Spinal cord (tissue), 9 donors: ENCODE measurements at regions not wholly inside any gene's neighbourhood (a gene's known extent, or its start where the extent isn't known, plus 50 kb on each side); places are given as distances from the start of the nearest gene placed in this dataset.

Experiments used
- DNase-seq, 6 donors: peaks; one replicate each; pipeline versions ENCODE4 v3.0.0 to v3.0.0-alpha.2; 2013 to 2015; ENCODE audit warnings: low spot score in 6 of 6, low read depth in 4 of 6
- H3K27ac ChIP-seq: one replicate; pipeline ENCODE4 v1.5.1; 2013; ENCODE audit warnings: low read depth, low read length, control low read depth
- H3K27me3 ChIP-seq: one replicate; pipeline ENCODE4 v1.6.1; 2013; ENCODE audit warnings: low read length; ENCODE audit not compliant: control insufficient read depth, insufficient read depth
- H3K36me3 ChIP-seq: one replicate; pipeline ENCODE4 v1.6.1; 2013; ENCODE audit warnings: low read length; ENCODE audit not compliant: control insufficient read depth, insufficient read depth
- H3K4me1 ChIP-seq: one replicate; pipeline ENCODE4 v1.6.1; 2013; ENCODE audit warnings: low read length; ENCODE audit not compliant: control insufficient read depth, insufficient read depth
- H3K4me3 ChIP-seq: one replicate; pipeline ENCODE4 v1.5.1; 2013; ENCODE audit warnings: low read depth, low read length, control low read depth
- H3K9me3 ChIP-seq: one replicate; pipeline ENCODE4 v1.6.1; 2013; ENCODE audit warnings: low read length; ENCODE audit not compliant: control insufficient read depth, insufficient read depth
- WGBS: methylation state at CpG from one replicate; pipeline ENCODE4 v1.1.5; 2013; ENCODE audit warnings: missing lambda C conversion rate; ENCODE audit not compliant: insufficient coverage; 5-methylcytosine and 5-hydroxymethylcytosine counted together
- donor health status: healthy.

DNA sequence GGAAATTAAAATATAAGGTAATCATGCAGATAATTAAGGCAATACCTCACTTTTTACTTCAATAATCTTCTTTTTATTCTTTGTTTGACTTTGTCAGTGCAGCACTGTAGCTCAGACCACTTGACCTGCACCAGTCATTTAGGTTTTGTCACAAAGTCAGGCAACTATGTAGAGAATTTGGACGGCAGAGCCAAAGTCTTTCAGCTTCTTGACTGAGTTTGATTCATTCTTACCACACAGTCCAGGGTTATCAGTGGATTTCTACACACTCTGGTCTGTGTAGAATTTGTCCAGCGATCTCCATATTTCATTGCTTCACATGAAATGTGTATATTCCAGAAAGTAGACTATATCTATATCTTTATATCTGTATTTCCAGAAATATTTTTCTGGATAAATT lies 107.3 kb downstream of the TFAP2B start:
- no CpG with 5 or more reads among the region's 2 CpGs for WGBS
- DNase-seq, result no peak

DNA sequence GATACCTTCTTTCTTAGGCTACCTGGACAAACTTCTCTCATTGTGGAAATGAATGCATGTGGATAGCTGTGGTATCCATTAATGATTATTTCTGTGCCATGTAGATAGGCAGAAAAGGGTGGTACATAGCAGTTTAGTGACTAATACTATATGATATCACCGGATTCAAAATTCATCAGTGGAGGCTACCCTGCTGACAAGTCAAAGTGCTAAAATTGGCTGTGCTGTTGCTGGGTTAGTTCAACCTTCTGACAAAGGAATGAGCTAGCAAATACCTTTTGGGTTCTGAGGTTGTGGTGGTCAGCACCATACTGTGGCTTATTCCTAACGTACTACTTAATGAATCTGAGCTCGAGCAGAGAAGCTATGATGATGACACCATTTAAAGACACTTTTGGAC lies 109.1 kb downstream of the TFAP2B start:
- 100% methylated on average over 1 of the region's 3 CpGs for whole genome bisulfite sequencing
- H3K4me1 ChIP-seq, result no peaks in the 10 kb centered on the region

More for the DNA sequence above, 107.3 kb downstream of the TFAP2B start:
- Histone ChIP-seq H3K4me3 (no peak overlapping the region), H3K36me3 (no peaks in the 10 kb centered on the region), H3K27ac (no peak overlapping the region), H3K27me3 (no peaks in the 10 kb centered on the region), H3K4me1 (no peaks in the 10 kb centered on the region), H3K9me3 (no peaks in the 10 kb centered on the region)

DNA sequence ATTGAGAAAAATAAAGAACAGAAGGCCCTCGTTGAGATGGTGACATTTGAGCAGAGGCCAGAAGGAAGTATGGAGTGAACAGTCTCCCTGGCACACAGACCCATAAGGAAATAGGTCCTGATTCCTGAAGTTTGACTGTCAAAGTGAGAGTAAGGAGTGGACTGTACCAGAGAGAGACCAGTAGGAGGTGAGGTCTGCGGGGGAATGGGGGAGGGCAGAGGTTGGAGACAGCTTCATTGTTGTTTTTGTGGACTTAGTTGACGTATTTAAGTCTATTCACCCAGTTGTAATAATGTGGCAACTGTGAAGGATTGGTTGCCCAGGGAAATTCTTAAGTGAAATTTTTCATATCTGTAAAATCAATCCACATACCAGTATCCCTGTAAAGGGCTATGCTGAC lies 110.7 kb downstream of the TFAP2B start:
- Histone ChIP-seq H3K36me3 (no peaks in the 10 kb centered on the region), H3K9me3 (no peaks in the 10 kb centered on the region), H3K4me1 (no peaks in the 10 kb centered on the region), H3K27me3 (no peaks in the 10 kb centered on the region), H3K27ac (no peak overlapping the region), H3K4me3 (no peak overlapping the region)
- WGBS, result 77% methylated on average over 2 of the region's 3 CpGs
- no peak for DNase-seq

More for the DNA sequence above, 109.1 kb downstream of the TFAP2B start:
- H3K27ac ChIP-seq, result no peak overlapping the region
- H3K4me3 ChIP-seq, result no peak overlapping the region
- no peaks in the 10 kb centered on the region for H3K9me3 ChIP-seq
- no peak for DNase-seq
- H3K27me3 ChIP-seq, result no peaks in the 10 kb centered on the region
- no peaks in the 10 kb centered on the region for H3K36me3 ChIP-seq

DNA sequence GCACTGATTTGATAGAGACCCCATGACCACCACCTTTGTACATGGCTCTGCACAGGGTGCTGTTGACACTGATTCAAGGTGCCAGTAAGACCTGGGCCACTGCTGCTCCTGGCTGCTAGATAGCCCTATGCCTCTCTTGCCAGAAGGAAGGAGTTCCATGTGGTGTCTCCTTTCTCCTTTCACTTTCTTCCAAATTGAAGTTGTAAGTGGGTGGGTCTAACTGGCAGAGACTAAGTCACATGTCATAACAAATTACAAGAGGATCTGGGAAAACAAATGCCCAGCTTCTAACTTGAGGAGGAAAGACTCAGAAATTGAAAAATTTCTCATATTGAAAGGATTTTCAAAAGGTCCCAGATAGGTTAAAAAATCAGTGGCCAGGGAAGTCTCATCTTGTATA lies 116.8 kb downstream of the TFAP2B start:
- Histone ChIP-seq H3K27ac (no peak overlapping the region), H3K36me3 (no peaks in the 10 kb centered on the region), H3K27me3 (no peaks in the 10 kb centered on the region), H3K4me1 (peaks cover 3% of the 10 kb centered on the region), H3K4me3 (no peak overlapping the region), H3K9me3 (no peaks in the 10 kb centered on the region)
- no peak for DNase-seq

DNA sequence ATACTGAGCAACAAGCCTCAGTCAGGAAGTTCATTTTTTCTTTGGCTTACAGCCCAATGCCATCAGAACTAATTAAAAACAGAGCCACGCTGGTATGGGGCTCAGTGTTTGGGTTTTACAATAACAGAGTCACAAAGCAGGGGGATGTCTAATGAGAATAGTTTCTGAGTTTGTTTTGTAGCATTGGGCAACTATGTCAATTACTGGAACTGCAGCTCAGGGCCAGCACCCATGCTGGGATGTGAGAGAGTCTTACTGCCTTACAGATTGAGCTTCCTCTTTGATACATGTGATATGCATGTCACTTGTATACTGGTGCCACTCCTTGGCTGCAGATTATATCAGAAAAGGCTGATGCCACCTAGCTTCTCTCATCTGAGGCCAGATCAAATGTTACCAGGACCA lies 117.6 kb downstream of the TFAP2B start:
- no peaks in the 10 kb centered on the region for H3K9me3 ChIP-seq
- H3K36me3 ChIP-seq, result no peaks in the 10 kb centered on the region
- peaks cover 3% of the 10 kb centered on the region for H3K4me1 ChIP-seq
- whole genome bisulfite sequencing, result 0% methylated on average over 1 of the region's 1 CpG
- no peak overlapping the region for H3K27ac ChIP-seq
- peak in 4 of 6 donors; percentile 24 to 94 (median 55) for DNase-seq
- no peak overlapping the region for H3K4me3 ChIP-seq
- H3K27me3 ChIP-seq, result no peaks in the 10 kb centered on the region

DNA sequence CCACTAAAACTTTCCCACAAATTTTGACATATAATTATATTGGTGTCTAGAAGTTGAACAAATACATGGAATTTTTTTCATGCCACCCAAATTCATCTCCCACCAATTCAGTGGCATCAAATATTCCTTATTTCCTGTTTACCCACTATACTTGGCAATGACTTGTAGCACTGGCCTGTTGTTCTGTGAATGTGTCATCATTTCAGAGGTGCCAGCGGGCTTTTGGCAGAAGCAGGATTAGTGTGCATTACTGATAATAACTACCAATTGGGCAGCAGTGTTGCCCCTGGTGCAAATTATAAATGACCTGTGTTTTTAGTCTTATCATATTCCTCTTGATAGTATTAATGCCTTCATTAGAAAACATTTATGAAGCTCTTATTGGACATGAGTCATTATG lies 121.3 kb downstream of the TFAP2B start:
- H3K27me3 ChIP-seq, result no peaks in the 10 kb centered on the region
- H3K36me3 ChIP-seq, result no peaks in the 10 kb centered on the region
- no peak overlapping the region for H3K4me3 ChIP-seq
- H3K27ac ChIP-seq, result no peak overlapping the region
- DNase-seq, result no peak
- no CpG with 5 or more reads among the region's 1 CpG for WGBS
- H3K9me3 ChIP-seq, result no peaks in the 10 kb centered on the region
- H3K4me1 ChIP-seq, result peaks cover 3% of the 10 kb centered on the region

DNA sequence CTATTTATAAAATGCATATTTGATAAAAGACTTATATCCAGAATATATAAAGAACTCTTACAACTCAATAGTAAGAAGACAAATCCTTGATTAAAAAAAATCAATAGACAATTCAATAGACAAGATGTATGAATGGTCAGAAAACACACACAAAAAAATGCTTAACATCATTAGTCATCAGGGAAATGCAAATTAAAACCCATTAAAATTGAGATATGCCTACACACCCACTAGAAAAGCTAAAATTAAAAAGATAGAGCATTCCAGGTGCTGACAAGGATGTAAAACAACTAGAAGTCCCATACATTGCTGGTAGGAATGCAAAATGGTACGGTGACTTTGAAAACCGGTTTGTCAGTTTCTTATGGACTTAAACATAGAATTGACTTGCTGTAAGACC lies 127.1 kb downstream of the TFAP2B start:
- Histone ChIP-seq H3K27ac (no peak overlapping the region), H3K4me3 (no peak overlapping the region), H3K36me3 (no peaks in the 10 kb centered on the region), H3K27me3 (no peaks in the 10 kb centered on the region), H3K9me3 (no peaks in the 10 kb centered on the region), H3K4me1 (no peaks in the 10 kb centered on the region)
- no CpG with 5 or more reads among the region's 2 CpGs for WGBS
- no peak for DNase-seq

DNA sequence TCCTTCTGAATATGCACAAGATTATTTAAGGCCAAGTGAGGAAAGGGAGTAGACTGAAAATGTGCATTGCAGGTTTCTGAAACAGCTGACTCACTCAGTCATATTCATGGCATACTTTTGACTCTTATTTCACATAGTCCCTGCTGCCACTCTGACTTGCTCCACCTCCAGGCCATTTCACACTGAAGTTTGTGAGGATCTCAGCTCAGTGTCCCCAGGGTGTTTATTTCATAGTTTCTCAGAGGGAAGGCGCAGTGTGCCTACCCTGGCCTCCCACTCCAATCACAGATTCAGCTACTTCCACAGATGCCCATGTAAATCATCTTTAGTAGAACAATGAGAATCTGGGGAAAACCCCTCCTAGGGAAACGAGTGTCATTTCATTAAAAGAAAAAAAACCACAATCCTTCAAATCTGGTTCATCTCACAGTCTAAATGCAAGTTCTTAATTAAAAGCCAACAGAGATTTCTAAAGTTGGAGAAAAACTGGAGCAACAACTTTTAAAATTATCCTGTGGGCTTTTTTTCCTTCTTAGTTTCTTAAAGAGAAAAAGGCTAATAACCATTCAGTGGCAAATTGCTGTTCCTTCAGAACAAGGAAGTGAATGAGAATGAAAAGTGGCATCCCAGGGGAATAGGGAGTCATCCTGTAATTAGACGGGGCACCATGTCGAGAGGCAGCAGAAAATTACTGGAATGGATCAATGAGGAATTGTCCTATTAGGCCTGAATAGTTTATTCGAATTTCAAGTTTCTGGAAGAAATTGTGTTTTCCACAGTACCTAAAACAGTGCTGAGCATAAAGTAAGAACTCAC lies 133.6 kb downstream of the TFAP2B start:
- H3K4me1 ChIP-seq, result no peaks in the 10 kb centered on the region
- H3K36me3 ChIP-seq, result no peaks in the 10 kb centered on the region
- DNase-seq, result peak in 1 of 6 donors; percentile 62
- H3K9me3 ChIP-seq, result no peaks in the 10 kb centered on the region
- H3K27ac ChIP-seq, result no peak overlapping the region
- H3K4me3 ChIP-seq, result no peak overlapping the region
- WGBS, result 31% methylated on average over 4 of the region's 5 CpGs
- H3K27me3 ChIP-seq, result no peaks in the 10 kb centered on the region

DNA sequence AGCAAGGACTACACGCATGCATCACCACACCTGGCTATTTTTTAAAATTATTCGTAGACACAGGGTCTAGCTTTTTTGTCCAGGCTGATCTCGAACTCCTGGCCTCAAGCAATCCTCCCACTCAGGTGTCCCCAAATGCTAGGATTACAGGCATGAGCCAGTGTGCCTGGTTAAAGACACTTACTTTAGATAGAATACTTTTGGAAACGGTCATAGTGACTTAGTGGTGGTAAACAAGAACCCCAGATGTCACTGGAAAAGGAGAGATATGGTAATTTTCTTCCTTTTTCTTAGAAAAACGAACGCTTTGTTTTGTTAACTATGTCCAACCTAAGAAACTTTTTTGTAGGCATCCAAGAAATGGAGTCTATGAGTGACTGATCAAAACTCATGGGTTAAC lies 137.3 kb downstream of the TFAP2B start:
- H3K36me3 ChIP-seq, result no peaks in the 10 kb centered on the region
- H3K4me1 ChIP-seq, result no peaks in the 10 kb centered on the region
- no peak overlapping the region for H3K27ac ChIP-seq
- H3K27me3 ChIP-seq, result no peaks in the 10 kb centered on the region
- H3K4me3 ChIP-seq, result no peak overlapping the region
- DNase-seq, result no peak
- whole genome bisulfite sequencing, result 100% methylated on average over 2 of the region's 6 CpGs
- no peaks in the 10 kb centered on the region for H3K9me3 ChIP-seq

DNA sequence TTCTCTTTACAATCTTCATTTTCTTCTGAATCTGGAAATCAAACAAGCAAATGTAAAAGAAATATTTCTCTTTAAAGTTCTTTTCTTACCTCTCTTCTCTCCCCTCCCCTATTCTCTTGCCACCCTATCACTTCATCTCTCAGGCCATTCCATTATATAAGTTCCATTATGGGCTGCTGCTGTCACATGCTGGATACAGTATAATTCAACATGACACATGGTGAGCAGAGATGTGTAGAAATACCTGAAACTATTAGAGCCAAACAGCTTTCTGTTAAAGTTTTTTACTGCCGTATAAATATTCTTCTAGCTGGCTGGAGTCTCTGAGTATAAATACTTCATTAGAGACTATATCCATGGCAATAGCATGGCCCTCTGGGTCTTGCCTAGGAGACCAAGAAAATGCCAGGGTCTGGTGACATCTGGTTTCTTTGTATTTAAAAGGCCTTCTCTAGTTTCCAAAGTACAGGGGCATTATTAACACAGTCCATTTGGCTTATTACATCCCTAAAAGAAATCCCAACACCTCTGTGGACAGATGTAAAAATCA lies 139.6 kb downstream of the TFAP2B start:
- no CpG with 5 or more reads among the region's 1 CpG for WGBS
- peak in 2 of 6 donors; percentile 13 to 20 for DNase-seq
- H3K9me3 ChIP-seq, result no peaks in the 10 kb centered on the region
- H3K27me3 ChIP-seq, result no peaks in the 10 kb centered on the region
- H3K4me1 ChIP-seq, result no peaks in the 10 kb centered on the region
- no peak overlapping the region for H3K27ac ChIP-seq
- H3K4me3 ChIP-seq, result no peak overlapping the region
- H3K36me3 ChIP-seq, result no peaks in the 10 kb centered on the region
